GM12878 (cell line): ENCODE measurements at regions not wholly inside any gene's neighbourhood (a gene's known extent, or its start where the extent isn't known, plus 50 kb on each side); places are given as distances from the start of the nearest gene placed in this dataset.

Experiments used
- CBX3 ChIP-seq: fragments of 200-600 bp; sonication (generic); IDR thresholded peaks from 2 replicates; pipeline ENCODE4 v1.6.1; 2016; ENCODE audit warnings: low read depth, borderline replicate concordance
- CEBPB ChIP-seq, 2 experiments: fragments of 150-350 bp in 1 of 2; IDR thresholded peaks; 2 replicates each; pipeline ENCODE4 v1.6.1; 2012 to 2014; ENCODE audit warnings: low read depth in 2 of 2, low read length in 2 of 2, borderline replicate concordance in 1 of 2, inconsistent platforms in 1 of 2
- CTCF ChIP-seq, 3 experiments: IDR thresholded peaks in 2 of 3; conservative IDR thresholded peaks in 1 of 3; 2 replicates each; pipeline ENCODE4 v1.5.1; 2011; ENCODE audit warnings: low read depth in 3 of 3, low read length in 3 of 3, mild to moderate bottlenecking in 3 of 3, control low read depth in 2 of 3, moderate library complexity in 2 of 3, inconsistent platforms in 1 of 3, mixed read lengths in 1 of 3; ENCODE audit not compliant: control insufficient read depth in 2 of 3, insufficient read depth in 1 of 3; ENCODE audit errors: extremely low read depth in 1 of 3
- JUND ChIP-seq: IDR thresholded peaks from 2 replicates; pipeline ENCODE4 v1.6.1; 2012; ENCODE audit warnings: low read depth, mild to moderate bottlenecking, low read length, improper control_type of control experiment, moderate library complexity
- MAX ChIP-seq: IDR thresholded peaks from 2 replicates; pipeline ENCODE4 v1.6.1; 2012; ENCODE audit warnings: low read depth, low read length, improper control_type of control experiment
- POLR2A ChIP-seq: IDR thresholded peaks from 2 replicates; pipeline ENCODE4 v1.6.1; 2011; ENCODE audit warnings: low read depth, mild to moderate bottlenecking, low read length
- POLR2AphosphoS5 ChIP-seq: IDR thresholded peaks from 2 replicates; pipeline ENCODE4 v1.6.1; 2011; ENCODE audit warnings: mild to moderate bottlenecking, low read length, inconsistent platforms
- RAD21 ChIP-seq: IDR thresholded peaks from 2 replicates; pipeline ENCODE4 v1.6.1; 2011; ENCODE audit warnings: mild to moderate bottlenecking, low read depth, low read length, moderate library complexity; ENCODE audit not compliant: insufficient read depth
- SIX5 ChIP-seq: IDR thresholded peaks from 2 replicates; pipeline ENCODE4 v1.6.1; 2011; ENCODE audit warnings: mild to moderate bottlenecking, low read depth, low read length, moderate library complexity; ENCODE audit not compliant: severe bottlenecking
- SP1 ChIP-seq: IDR thresholded peaks from one replicate; pipeline ENCODE4 v1.6.1; 2011; ENCODE audit warnings: low read depth, low read length
- TAF1 ChIP-seq: IDR thresholded peaks from 2 replicates; pipeline ENCODE4 v1.6.1; 2011; ENCODE audit warnings: mild to moderate bottlenecking, low read depth, low read length, borderline replicate concordance
- TCF7 ChIP-seq: IDR thresholded peaks from 2 replicates; pipeline ENCODE4 v1.6.1; 2014; ENCODE audit warnings: antibody characterized with exemption, borderline replicate concordance
- TF ChIP-seq, protein P1 (sequence below): IDR thresholded peaks from 2 replicates; pipeline ENCODE4 v1.6.1; 2012; ENCODE audit warnings: mild to moderate bottlenecking, low read depth, low read length

GRCh38 chr7:76129366-76129765, 72.3 kb upstream of the SRRM3 start:
- TF ChIP-seq POLR2A (no peak), TAF1 (no peak), MAX (no peak), CTCF (IDR thresholded peaks at IDR 0.05 in 2 of 3, conservative IDR thresholded peaks at IDR 0.05 in 1 of 3; ENCODE audit: control insufficient read depth in 2 of 3, extremely low read depth in 1 of 3, insufficient read depth in 1 of 3, low read depth in 3 of 3, low read length in 3 of 3) (no peak), RAD21 (no peak), CBX3 (no peak), SIX5 (no peak), SP1 (no peak), CEBPB (IDR thresholded peaks at IDR 0.05; ENCODE audit: borderline replicate concordance in 1 of 2, low read depth in 2 of 2, low read length in 2 of 2) (no peak), JUND (no peak), POLR2AphosphoS5 (no peak), TCF7 (no peak)
- TF ChIP-seq, protein P1, sequence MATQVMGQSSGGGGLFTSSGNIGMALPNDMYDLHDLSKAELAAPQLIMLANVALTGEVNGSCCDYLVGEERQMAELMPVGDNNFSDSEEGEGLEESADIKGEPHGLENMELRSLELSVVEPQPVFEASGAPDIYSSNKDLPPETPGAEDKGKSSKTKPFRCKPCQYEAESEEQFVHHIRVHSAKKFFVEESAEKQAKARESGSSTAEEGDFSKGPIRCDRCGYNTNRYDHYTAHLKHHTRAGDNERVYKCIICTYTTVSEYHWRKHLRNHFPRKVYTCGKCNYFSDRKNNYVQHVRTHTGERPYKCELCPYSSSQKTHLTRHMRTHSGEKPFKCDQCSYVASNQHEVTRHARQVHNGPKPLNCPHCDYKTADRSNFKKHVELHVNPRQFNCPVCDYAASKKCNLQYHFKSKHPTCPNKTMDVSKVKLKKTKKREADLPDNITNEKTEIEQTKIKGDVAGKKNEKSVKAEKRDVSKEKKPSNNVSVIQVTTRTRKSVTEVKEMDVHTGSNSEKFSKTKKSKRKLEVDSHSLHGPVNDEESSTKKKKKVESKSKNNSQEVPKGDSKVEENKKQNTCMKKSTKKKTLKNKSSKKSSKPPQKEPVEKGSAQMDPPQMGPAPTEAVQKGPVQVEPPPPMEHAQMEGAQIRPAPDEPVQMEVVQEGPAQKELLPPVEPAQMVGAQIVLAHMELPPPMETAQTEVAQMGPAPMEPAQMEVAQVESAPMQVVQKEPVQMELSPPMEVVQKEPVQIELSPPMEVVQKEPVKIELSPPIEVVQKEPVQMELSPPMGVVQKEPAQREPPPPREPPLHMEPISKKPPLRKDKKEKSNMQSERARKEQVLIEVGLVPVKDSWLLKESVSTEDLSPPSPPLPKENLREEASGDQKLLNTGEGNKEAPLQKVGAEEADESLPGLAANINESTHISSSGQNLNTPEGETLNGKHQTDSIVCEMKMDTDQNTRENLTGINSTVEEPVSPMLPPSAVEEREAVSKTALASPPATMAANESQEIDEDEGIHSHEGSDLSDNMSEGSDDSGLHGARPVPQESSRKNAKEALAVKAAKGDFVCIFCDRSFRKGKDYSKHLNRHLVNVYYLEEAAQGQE = no peak
